ENCODE measurements at regions not wholly inside any gene's neighbourhood (a gene's known extent, or its start where the extent isn't known, plus 50 kb on each side); places are given as distances from the start of the nearest gene placed in this dataset.

DNA sequence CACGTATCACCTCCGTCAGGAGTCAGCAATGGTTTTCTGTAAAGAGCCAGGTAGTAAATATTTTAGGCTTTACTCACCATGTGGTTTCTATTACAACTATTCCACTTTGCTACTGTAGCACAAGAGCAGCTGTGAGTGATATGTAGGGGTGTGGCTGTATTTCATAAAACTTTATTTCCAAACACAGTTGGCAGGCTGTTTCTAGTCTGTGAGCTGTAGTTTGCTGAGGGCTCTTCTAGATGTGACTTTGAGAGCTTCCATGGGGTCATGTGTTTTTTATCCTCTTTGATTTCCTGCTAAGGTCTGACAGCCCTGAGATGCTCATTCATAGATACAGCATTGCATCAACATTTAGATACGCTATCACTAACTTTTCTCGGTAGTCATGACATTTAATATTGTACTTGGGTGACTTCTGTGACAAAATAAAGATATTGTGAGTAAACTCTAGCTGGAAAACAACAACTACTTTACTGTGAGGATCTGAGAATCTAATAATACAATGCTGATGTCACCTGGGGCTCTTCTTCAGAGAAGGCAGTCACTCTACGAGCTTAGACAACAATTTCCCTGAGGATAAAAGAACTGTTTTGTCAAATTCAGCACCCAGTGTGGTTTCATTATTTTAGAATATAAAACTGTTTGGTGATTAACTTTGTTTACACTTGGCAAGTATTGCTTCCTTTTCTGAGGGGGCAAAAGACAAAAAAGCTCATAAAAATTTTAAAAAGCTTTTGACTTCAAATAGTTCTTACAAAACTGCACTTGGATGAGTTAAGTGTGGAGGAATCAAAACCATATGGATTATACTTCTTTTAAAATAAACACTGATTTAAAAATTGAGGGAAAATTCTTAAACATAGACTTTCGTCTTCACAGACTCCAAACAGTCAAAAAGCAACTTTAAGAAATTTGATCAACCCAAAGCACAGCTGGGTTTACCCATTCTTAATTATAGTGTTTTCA is 231.2 kb upstream of the DCN start:
- ChIA-PET POLR2A (no interaction called here), CTCF (no interaction called here)
- H3K27me3 Mint-ChIP-seq, result no peaks in the 10 kb centered on the region
- H3K4me3 Mint-ChIP-seq, result no peak overlapping the region
- no peak overlapping the region for H3K27ac Mint-ChIP-seq
- H3K36me3 Mint-ChIP-seq (ENCODE audit: low read depth), result no peaks in the 10 kb centered on the region
- no peaks in the 10 kb centered on the region for H3K9me3 Mint-ChIP-seq
- no peaks in the 10 kb centered on the region for H3K4me1 Mint-ChIP-seq
- DNase-seq, result no peak

DNA sequence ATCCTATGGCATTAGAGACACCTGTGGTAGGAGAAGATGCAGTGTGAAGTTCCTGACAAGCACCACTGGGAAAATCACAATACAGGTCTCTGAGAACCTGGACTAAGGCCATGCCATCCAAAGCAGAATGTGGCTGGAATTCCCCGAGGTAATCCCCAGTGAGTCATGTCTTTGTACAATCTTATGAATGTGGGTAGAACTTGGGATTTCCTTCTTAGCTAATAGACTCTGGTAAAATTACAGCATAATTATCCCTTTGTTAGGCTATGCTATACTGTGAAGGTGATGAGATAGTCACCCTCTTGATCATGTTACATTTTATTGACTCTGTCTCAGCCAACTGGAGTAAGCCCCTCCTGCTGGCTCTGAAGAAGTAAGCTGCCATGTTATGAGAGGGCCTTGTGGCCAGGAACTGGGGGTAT is 224.3 kb upstream of the DCN start:
- DNase-seq, result no peak
- Mint-ChIP-seq H3K27me3 (no peaks in the 10 kb centered on the region), H3K27ac (no peak overlapping the region), H3K36me3 (ENCODE audit: low read depth) (no peaks in the 10 kb centered on the region), H3K4me3 (no peak overlapping the region), H3K4me1 (peaks cover 2% of the 10 kb centered on the region), H3K9me3 (no peaks in the 10 kb centered on the region)
- POLR2A ChIA-PET, result no interaction called here
- CTCF ChIA-PET, result no interaction called here

DNA sequence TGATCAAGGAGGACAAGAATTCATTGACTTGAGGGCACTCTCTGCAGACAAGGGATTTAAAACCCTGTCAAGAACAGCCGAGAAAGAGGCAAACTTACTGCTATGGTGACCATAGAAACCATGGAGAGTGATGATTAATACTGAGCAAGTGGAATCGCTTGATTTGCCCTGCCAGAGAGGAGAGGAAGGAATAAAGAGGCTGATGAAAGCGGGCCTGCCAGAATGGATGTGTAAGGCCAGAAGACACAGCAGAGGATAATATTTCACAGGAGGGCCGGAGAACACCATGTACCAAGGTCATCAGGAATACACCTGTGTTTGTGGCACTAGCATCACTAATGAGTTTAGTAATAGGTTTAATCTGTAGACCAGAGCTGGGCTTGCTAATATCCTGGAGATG is 221.8 kb upstream of the DCN start:
- Mint-ChIP-seq H3K27me3 (no peaks in the 10 kb centered on the region), H3K4me1 (peaks cover 2% of the 10 kb centered on the region), H3K4me3 (no peak overlapping the region), H3K36me3 (ENCODE audit: low read depth) (no peaks in the 10 kb centered on the region), H3K27ac (no peak overlapping the region), H3K9me3 (no peaks in the 10 kb centered on the region)
- ChIA-PET POLR2A (no interaction called here), CTCF (no interaction called here)
- no peak for DNase-seq

DNA sequence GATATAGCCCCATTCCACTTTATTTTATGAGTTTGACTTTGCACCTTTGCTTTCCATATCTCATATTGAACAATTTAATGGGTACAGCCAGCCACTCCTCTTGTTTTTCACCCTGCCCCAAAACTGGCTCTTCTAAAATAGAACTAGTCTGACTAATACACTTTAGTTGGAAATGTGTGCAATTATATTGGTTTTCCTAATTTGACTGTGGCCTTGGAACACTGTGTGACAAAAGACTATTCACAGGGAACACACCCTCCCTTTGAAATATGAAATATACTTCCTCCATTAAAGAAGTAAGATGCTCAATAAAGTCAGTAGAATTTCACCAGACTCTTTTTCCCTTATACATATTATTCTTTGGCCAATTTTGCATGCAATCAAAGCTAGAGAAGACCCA is 218.6 kb upstream of the DCN start:
- POLR2A ChIA-PET, result no interaction called here
- Mint-ChIP-seq H3K4me1 (peaks cover 6% of the 10 kb centered on the region), H3K4me3 (no peak overlapping the region), H3K9me3 (peaks cover 2% of the 10 kb centered on the region), H3K36me3 (ENCODE audit: low read depth) (no peaks in the 10 kb centered on the region), H3K27ac (no peak overlapping the region), H3K27me3 (no peaks in the 10 kb centered on the region)
- CTCF ChIA-PET, result interaction anchor here (0.9 kb wide), 1 partner anchor 25 kb away, joined by 3 read pairs; no protein-coding TSS in a partner anchor
- no peak for DNase-seq

DNA sequence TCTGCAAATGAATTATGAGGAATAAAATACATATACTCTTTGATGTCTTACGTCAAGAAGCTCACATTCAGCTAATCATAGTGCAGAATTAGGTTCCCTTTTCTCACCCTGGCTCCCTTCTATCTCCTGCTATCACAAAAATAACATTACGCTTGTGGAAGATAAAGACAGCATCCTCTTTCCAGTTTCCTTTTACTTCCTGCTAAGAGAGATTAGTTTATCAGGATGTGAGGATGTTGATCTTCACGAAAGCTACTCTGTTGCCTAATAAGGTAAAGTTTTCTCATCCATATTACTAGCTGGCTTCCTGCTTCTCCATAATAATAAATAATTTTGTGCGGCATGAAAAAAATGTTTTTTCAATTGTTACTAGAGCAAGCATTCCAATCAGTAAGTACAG is 217.7 kb upstream of the DCN start:
- CTCF ChIA-PET, result interaction anchor here (0.9 kb wide), 1 partner anchor 24 kb away, joined by 3 read pairs; no protein-coding TSS in a partner anchor
- no peak overlapping the region for H3K27ac Mint-ChIP-seq
- H3K4me3 Mint-ChIP-seq, result no peak overlapping the region
- peaks cover 4% of the 10 kb centered on the region for H3K4me1 Mint-ChIP-seq
- no peaks in the 10 kb centered on the region for H3K27me3 Mint-ChIP-seq
- POLR2A ChIA-PET, result no interaction called here
- no peak for DNase-seq
- no peaks in the 10 kb centered on the region for H3K36me3 Mint-ChIP-seq (ENCODE audit: low read depth)
- peaks cover 2% of the 10 kb centered on the region for H3K9me3 Mint-ChIP-seq

DNA sequence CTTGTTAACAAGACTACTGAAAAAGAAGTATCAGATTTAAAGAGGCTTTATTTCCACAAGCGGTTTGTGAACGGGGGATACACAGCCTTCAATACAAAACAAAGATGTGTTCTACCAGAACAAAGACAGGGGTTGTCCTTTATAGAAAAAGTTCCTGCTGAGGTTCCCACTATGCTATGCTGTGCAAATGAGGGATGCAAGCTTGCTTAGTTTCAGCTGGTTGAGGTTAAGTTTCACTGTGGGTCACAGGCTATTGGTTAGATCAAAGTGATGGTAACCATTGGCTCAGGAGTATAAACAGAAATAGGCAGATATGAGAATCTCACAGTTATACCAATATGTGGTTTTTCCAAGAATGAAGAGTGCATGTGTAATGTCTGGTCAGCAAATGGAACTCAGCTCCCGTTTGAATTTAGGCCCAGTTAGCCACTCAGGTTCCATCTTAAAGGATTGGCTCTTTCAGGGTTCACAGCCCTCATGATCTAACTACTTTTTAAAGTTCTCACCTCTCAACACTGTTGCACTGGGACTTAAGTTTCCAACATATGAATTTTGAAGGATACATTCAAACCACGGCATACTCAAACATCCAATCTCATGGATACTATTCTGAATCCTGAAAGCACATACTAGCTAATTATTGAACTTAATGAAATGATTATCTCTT is 215.4 kb upstream of the DCN start:
- H3K36me3 Mint-ChIP-seq (ENCODE audit: low read depth), result no peaks in the 10 kb centered on the region
- H3K27ac Mint-ChIP-seq, result no peak overlapping the region
- H3K9me3 Mint-ChIP-seq, result peaks cover 4% of the 10 kb centered on the region
- POLR2A ChIA-PET, result no interaction called here
- H3K4me3 Mint-ChIP-seq, result no peak overlapping the region
- H3K27me3 Mint-ChIP-seq, result no peaks in the 10 kb centered on the region
- no peak for DNase-seq
- peaks cover 4% of the 10 kb centered on the region for H3K4me1 Mint-ChIP-seq
- CTCF ChIA-PET, result interaction anchor here (1.8 kb wide), 1 partner anchor 11 kb away, joined by 4 read pairs; no protein-coding TSS in a partner anchor

DNA sequence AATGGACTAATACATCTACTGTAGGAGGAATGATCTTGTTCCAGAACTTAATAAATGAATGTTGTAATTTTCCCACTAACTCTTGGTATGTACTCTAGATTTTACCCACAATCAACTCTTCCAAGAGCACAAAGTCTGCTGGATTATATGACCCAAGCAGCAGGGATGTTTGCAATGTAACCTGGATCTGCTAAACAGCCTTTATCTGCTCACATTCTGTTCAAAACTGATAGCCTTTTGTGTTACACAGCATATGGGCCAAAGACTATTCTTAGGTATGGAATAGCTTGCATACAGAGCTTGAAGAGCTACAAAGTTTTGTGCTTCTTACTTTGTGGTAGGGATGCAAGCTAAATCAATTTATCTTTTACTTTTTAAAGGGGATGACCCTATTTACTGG is 213.7 kb upstream of the DCN start:
- Mint-ChIP-seq H3K27ac (no peak overlapping the region), H3K9me3 (peaks cover 8% of the 10 kb centered on the region), H3K27me3 (no peaks in the 10 kb centered on the region), H3K36me3 (ENCODE audit: low read depth) (no peaks in the 10 kb centered on the region), H3K4me1 (peaks cover 4% of the 10 kb centered on the region), H3K4me3 (no peak overlapping the region)
- CTCF ChIA-PET, result interaction anchor here (0.9 to 1.1 kb wide), 2 partner anchors 15 to 23 kb away, joined by 3 read pairs; no protein-coding TSS in a partner anchor
- no peak for DNase-seq
- POLR2A ChIA-PET, result no interaction called here

DNA sequence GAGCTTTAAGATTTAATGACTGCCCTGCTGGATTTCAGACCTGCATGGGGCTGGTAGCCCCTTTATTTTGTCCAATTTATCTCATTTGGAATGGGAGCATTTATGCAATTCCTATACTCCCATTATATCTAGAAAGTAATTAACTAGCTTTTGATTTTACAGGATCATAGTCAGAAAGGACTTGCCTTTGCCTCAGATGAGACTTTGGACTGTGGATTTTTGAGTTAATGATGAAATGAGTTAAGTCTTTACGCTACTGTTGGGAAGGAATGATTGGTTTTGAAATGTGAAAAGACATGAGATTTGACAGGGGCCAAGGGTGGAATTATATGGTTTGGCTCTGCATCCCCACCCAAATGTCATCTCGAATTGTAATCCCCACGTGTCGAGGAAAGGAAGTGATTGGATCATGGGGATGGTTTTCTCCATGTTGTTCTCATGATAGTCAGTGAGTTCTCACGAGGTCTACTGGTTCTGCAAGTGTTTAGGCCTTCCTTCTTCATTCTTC is 213.1 kb upstream of the DCN start:
- Mint-ChIP-seq H3K4me1 (peaks cover 4% of the 10 kb centered on the region), H3K4me3 (no peak overlapping the region), H3K27me3 (no peaks in the 10 kb centered on the region), H3K9me3 (peaks cover 8% of the 10 kb centered on the region), H3K27ac (no peak overlapping the region), H3K36me3 (ENCODE audit: low read depth) (no peaks in the 10 kb centered on the region)
- CTCF ChIA-PET, result no interaction called here
- DNase-seq, result no peak
- POLR2A ChIA-PET, result no interaction called here

DNA sequence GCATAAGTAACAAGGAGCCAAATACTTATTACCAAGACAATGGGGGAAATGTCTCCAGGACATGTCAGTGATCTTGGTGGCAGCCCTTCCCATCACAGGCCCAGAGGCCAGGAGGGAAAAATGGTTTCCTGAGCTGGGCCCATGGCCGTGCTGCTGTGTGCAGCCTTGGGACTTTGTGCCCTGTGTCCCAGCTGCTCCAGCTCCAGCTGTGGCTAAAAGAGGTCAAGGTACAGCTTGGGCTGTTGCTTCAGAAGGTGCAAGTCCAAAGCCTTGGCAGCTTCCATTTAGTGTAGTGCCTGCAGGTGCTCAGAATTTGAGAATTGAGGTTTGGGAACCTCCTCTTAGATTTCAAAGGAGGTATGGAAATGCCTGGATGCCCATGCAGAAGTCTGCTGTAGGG is 212.3 kb upstream of the DCN start:
- Mint-ChIP-seq H3K9me3 (peaks cover 8% of the 10 kb centered on the region), H3K27ac (no peak overlapping the region), H3K36me3 (ENCODE audit: low read depth) (no peaks in the 10 kb centered on the region), H3K27me3 (no peaks in the 10 kb centered on the region), H3K4me3 (no peak overlapping the region), H3K4me1 (peaks cover 4% of the 10 kb centered on the region)
- no peak for DNase-seq
- CTCF ChIA-PET, result interaction anchor here (2.4 kb wide), 1 partner anchor 17 kb away, joined by 5 read pairs; no protein-coding TSS in a partner anchor
- POLR2A ChIA-PET, result no interaction called here

DNA sequence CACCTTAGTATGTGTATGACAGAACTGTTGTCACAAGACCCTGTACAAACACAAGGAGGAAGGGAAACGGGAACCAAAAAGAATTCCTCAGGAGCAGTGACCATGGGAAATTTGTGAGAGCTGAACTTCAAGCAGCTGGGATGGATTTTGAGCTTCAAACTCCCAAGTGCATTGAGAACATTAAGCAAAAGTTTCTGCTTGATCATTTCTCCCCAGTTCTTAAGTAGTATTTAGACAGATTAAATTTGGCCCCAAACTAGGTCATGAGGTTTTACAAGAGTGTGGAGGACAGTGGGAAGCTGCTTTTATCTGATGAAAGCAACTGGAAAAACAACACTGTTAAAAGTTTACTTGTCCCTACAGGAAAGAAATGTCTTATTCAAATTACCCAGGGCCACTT is 206.0 kb upstream of the DCN start:
- no peak for DNase-seq
- CTCF ChIA-PET, result no interaction called here
- Mint-ChIP-seq H3K36me3 (ENCODE audit: low read depth) (no peaks in the 10 kb centered on the region), H3K9me3 (peaks cover 4% of the 10 kb centered on the region), H3K27me3 (peaks cover 2% of the 10 kb centered on the region), H3K4me1 (no peaks in the 10 kb centered on the region), H3K4me3 (no peak overlapping the region), H3K27ac (no peak overlapping the region)
- POLR2A ChIA-PET, result no interaction called here

DNA sequence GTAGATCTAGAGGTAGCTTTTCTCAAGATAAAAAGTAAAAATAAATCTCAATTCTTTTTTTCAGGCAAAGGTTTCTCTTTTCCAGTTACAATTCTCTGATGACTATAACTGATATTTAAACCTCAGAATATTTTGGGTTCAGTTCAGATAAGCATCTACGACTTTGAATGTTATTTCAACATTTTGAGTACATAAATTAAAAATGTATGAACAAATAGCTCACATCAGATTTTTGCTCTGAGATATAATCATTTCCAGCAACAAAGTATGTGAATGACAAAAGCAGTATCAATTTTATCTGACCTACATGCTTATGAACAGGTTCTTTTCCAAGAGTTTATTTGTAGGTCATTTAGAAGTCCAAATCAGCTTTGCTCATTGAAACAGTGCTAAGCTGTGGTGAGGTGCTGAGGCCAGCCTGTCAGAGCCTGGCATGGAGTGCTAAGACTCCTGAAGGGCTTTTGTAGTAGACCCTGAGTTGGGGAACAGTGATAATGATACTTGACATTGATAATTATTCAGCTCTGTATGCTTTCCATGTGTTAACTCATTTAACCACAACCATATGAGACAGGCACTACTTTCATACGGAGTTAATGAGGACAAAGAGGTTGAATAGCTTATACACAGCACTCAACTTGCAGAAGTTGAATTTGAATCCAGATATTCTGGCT is 205.0 kb upstream of the DCN start:
- no peak overlapping the region for H3K4me3 Mint-ChIP-seq
- H3K36me3 Mint-ChIP-seq (ENCODE audit: low read depth), result no peaks in the 10 kb centered on the region
- DNase-seq, result no peak
- peaks cover 2% of the 10 kb centered on the region for H3K27me3 Mint-ChIP-seq
- POLR2A ChIA-PET, result no interaction called here
- H3K9me3 Mint-ChIP-seq, result peaks cover 4% of the 10 kb centered on the region
- H3K4me1 Mint-ChIP-seq, result no peaks in the 10 kb centered on the region
- CTCF ChIA-PET, result interaction anchor here (0.6 to 0.7 kb wide), 2 partner anchors 191 to 1211 kb away, joined by 3 to 4 read pairs; no protein-coding TSS in a partner anchor
- no peak overlapping the region for H3K27ac Mint-ChIP-seq

DNA sequence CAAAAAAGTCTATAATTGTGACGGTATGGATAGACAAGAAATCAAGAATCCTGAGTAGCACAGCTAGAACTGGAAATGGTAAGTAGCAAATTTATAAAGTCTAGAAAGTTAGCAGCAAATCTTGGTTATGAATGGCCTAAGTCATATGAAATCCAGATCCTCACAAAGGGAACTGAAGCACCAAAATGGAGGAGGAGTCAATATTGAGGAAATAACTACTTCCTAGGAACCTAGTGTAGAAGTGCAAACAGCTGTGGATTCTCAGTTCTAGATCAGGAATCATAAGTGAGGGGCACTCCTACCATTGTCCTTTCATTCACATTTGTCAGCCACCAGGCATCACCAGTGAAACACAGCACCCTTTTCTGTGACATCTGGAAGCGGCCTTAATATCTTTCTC is 202.2 kb upstream of the DCN start:
- no peak for DNase-seq
- Mint-ChIP-seq H3K9me3 (no peaks in the 10 kb centered on the region), H3K4me3 (no peak overlapping the region), H3K27me3 (peaks cover 2% of the 10 kb centered on the region), H3K27ac (no peak overlapping the region), H3K4me1 (peaks cover 10% of the 10 kb centered on the region), H3K36me3 (ENCODE audit: low read depth) (no peaks in the 10 kb centered on the region)
- ChIA-PET POLR2A (no interaction called here), CTCF (no interaction called here)

DNA sequence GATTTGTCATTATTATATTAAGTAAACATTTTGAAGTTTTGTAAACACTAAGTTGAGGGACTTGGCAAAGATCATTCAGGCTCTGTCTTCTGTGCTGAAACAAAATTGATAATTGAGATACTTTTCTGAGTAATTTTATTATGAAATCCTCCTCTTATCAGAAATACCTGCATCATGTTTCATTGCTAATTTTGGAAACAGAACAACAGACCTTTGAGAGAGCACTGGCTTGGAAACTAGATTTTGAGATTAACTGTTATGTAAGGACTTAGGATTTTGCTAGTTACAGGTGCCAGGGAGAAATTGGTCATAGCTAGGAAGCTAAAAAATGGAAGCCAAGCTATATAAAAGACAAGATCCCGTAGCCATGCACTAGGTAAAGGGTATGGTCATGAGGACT is 201.7 kb upstream of the DCN start:
- ChIA-PET CTCF (no interaction called here), POLR2A (no interaction called here)
- Mint-ChIP-seq H3K4me3 (no peak overlapping the region), H3K27me3 (peaks cover 4% of the 10 kb centered on the region), H3K9me3 (no peaks in the 10 kb centered on the region), H3K4me1 (peaks cover 10% of the 10 kb centered on the region), H3K27ac (no peak overlapping the region), H3K36me3 (ENCODE audit: low read depth) (no peaks in the 10 kb centered on the region)
- DNase-seq, result no peak

Measured in activated CD4-positive, alpha-beta T cell treated with anti-CD3 and anti-CD28 coated beads, Interleukin-2, amount 10 ng/mL, durations not matched to agents 7 days and 5 days (primary cell).